HL-60 (cell line): ENCODE measurements at regions not wholly inside any gene's neighbourhood (a gene's known extent, or its start where the extent isn't known, plus 50 kb on each side); places are given as distances from the start of the nearest gene placed in this dataset.

Experiments used
- POLR2AphosphoS5 ChIP-seq: IDR thresholded peaks from 2 replicates; pipeline ENCODE4 v1.6.1; 2012; ENCODE audit warnings: low read depth
- TF ChIP-seq, protein P1 (sequence below): IDR thresholded peaks from one replicate; pipeline ENCODE4 v1.5.1; 2011; ENCODE audit warnings: low read length, control low read depth, inconsistent platforms; ENCODE audit not compliant: insufficient read depth

DNA sequence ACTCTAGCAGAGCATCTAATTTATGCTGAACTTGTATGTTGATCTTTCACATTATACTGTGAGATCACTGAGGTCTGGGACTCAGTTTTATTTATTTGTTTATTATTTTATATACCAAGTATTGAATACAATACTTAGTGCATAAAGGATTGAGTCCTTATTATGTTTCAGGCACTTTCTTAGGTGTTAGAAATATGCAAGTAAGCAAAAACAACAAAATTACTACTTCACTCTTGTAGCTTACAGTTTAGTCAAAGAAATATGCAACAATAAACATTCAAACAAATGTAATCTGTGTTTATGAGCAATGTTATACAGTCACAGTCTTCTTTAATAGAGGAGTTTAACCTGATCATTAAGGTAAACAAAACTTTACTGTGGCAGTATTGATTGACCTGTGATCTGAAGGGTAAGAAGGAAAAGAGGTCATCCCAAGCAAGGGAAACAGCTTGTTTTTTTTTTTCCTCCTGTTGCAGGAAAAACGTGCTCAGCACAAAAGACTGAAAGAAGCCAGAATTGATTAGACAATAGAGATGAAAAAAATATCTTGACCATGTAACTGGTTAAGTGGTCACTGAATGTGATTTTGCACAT, 990.7 kb downstream of the TRHDE start:
- TF ChIP-seq, protein P1, sequence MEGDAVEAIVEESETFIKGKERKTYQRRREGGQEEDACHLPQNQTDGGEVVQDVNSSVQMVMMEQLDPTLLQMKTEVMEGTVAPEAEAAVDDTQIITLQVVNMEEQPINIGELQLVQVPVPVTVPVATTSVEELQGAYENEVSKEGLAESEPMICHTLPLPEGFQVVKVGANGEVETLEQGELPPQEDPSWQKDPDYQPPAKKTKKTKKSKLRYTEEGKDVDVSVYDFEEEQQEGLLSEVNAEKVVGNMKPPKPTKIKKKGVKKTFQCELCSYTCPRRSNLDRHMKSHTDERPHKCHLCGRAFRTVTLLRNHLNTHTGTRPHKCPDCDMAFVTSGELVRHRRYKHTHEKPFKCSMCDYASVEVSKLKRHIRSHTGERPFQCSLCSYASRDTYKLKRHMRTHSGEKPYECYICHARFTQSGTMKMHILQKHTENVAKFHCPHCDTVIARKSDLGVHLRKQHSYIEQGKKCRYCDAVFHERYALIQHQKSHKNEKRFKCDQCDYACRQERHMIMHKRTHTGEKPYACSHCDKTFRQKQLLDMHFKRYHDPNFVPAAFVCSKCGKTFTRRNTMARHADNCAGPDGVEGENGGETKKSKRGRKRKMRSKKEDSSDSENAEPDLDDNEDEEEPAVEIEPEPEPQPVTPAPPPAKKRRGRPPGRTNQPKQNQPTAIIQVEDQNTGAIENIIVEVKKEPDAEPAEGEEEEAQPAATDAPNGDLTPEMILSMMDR, result no peak
- no peak for TF ChIP-seq POLR2AphosphoS5
